ENCODE measurements at regions not wholly inside any gene's neighbourhood (a gene's known extent, or its start where the extent isn't known, plus 50 kb on each side); places are given as distances from the start of the nearest gene placed in this dataset.

GRCh38 chr17:65436871-65437270, 124.6 kb downstream of the AXIN2 start:
- Histone ChIP-seq H3K27ac (no peak overlapping the region), H3K4me3 (no peak overlapping the region), H3K36me3 (no peaks in the 10 kb centered on the region), H3K4me1 (replicated peaks) (no peaks in the 10 kb centered on the region), H3K27me3 (replicated peaks) (no peaks in the 10 kb centered on the region), H3K9me3 (replicated peaks) (0 out of 2 replicates have a peak, but pooled peaks cover 5% of the 10 kb centered on the region)
- no peak for DNase-seq (ENCODE audit: low read depth in 1 of 2, low spot score in 2 of 2)

- DNase-seq (ENCODE audit: low read depth in 1 of 2, low spot score in 2 of 2) = no peak
- H3K27me3 ChIP-seq (replicated peaks) = no peaks in the 10 kb centered on the region
- 0 out of 2 replicates have a peak, but pooled peaks cover 5% of the 10 kb centered on the region for H3K9me3 ChIP-seq (replicated peaks)
- no peak overlapping the region for H3K4me3 ChIP-seq
- H3K27ac ChIP-seq = no peak overlapping the region
- H3K36me3 ChIP-seq = no peaks in the 10 kb centered on the region
- no peaks in the 10 kb centered on the region for H3K4me1 ChIP-seq (replicated peaks)
Measured at GRCh38 chr17:65434878-65435277, 126.6 kb downstream of the AXIN2 start.

DNA sequence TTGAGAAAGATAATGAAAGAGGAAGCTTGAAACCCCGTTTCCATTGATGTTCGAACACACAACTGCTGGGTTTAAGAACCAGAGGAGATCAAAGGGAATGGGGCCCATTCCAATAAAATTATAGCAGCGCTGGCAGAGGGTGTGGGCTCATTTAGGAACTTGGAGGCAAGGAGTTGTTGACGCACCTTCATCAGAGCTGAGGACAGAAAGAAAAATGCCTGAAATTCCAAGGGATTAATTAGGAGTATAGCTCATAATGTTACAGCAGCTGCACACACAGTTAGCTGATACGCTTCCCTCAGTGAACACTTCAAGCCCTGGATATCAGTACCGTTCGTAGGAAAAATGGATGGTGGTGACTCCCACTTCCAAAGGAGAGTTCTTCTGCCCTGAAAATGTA, 127.2 kb downstream of the AXIN2 start:
- no peak overlapping the region for H3K4me3 ChIP-seq
- H3K36me3 ChIP-seq = no peaks in the 10 kb centered on the region
- 0 out of 2 replicates have a peak, but pooled peaks cover 5% of the 10 kb centered on the region for H3K9me3 ChIP-seq (replicated peaks)
- no peaks in the 10 kb centered on the region for H3K4me1 ChIP-seq (replicated peaks)
- no peak overlapping the region for H3K27ac ChIP-seq
- DNase-seq (ENCODE audit: low read depth in 1 of 2, low spot score in 2 of 2) = no peak
- no peaks in the 10 kb centered on the region for H3K27me3 ChIP-seq (replicated peaks)

DNA sequence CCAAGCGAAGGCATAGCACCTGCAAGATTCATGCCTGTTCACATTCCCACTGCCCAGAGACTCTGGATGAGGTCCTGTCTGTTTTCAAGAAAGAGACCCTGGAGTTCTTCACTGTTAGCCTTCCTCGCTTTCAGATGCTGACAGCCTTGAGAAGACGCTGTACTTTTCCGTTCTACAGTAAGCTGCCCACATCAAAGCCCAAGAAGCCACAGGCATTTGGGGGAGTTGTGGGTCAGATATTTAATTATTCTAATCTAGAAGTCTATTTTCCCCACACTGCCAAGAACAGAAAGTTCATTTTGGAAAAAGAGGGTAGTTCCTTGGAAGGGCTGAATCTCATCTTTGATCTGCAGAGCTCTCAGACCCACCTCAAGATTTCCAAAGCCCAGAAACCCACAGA, 127.9 kb downstream of the AXIN2 start:
- Histone ChIP-seq H3K4me3 (no peak overlapping the region), H3K4me1 (replicated peaks) (no peaks in the 10 kb centered on the region), H3K36me3 (no peaks in the 10 kb centered on the region), H3K27me3 (replicated peaks) (no peaks in the 10 kb centered on the region), H3K9me3 (replicated peaks) (0 out of 2 replicates have a peak, but pooled peaks cover 5% of the 10 kb centered on the region), H3K27ac (no peak overlapping the region)
- DNase-seq (ENCODE audit: low read depth in 1 of 2, low spot score in 2 of 2) = no peak

- no peaks in the 10 kb centered on the region for H3K36me3 ChIP-seq
- no peak overlapping the region for H3K4me3 ChIP-seq
- no peaks in the 10 kb centered on the region for H3K4me1 ChIP-seq (replicated peaks)
- H3K27ac ChIP-seq = no peak overlapping the region
- H3K27me3 ChIP-seq (replicated peaks) = no peaks in the 10 kb centered on the region
- DNase-seq (ENCODE audit: low read depth in 1 of 2, low spot score in 2 of 2) = no peak
- 0 out of 2 replicates have a peak, but pooled peaks cover 5% of the 10 kb centered on the region for H3K9me3 ChIP-seq (replicated peaks)
Measured at GRCh38 chr17:65433157-65433556, 128.3 kb downstream of the AXIN2 start.

- H3K27me3 ChIP-seq (replicated peaks) = no peaks in the 10 kb centered on the region
- no peak overlapping the region for H3K4me3 ChIP-seq
- H3K9me3 ChIP-seq (replicated peaks) = 0 out of 2 replicates have a peak, but pooled peaks cover 5% of the 10 kb centered on the region
- H3K27ac ChIP-seq = no peak overlapping the region
- DNase-seq (ENCODE audit: low read depth in 1 of 2, low spot score in 2 of 2) = no peak
- no peaks in the 10 kb centered on the region for H3K4me1 ChIP-seq (replicated peaks)
- no peaks in the 10 kb centered on the region for H3K36me3 ChIP-seq
Measured at GRCh38 chr17:65431116-65431515, 130.3 kb downstream of the AXIN2 start.

GRCh38 chr17:65430209-65430833, 131.1 kb downstream of the AXIN2 start:
- Histone ChIP-seq H3K4me3 (no peak overlapping the region), H3K4me1 (replicated peaks) (no peaks in the 10 kb centered on the region)
- no peak for DNase-seq (ENCODE audit: low read depth in 1 of 2, low spot score in 2 of 2)

GRCh38 chr17:65423346-65424140, 137.9 kb downstream of the AXIN2 start:
- DNase-seq (ENCODE audit: low read depth in 1 of 2, low spot score in 2 of 2) = no peak
- Histone ChIP-seq H3K27me3 (replicated peaks) (no peaks in the 10 kb centered on the region), H3K4me1 (replicated peaks) (no peaks in the 10 kb centered on the region), H3K4me3 (no peak overlapping the region), H3K36me3 (no peaks in the 10 kb centered on the region), H3K27ac (no peak overlapping the region), H3K9me3 (replicated peaks) (no peaks in the 10 kb centered on the region)

More at GRCh38 chr17:65430209-65430833, 131.1 kb downstream of the AXIN2 start:
- H3K27ac ChIP-seq = no peak overlapping the region
- no peaks in the 10 kb centered on the region for H3K27me3 ChIP-seq (replicated peaks)
- 0 out of 2 replicates have a peak, but pooled peaks cover 5% of the 10 kb centered on the region for H3K9me3 ChIP-seq (replicated peaks)
- no peaks in the 10 kb centered on the region for H3K36me3 ChIP-seq

- no peak overlapping the region for H3K27ac ChIP-seq
- no peaks in the 10 kb centered on the region for H3K9me3 ChIP-seq (replicated peaks)
- H3K36me3 ChIP-seq = no peaks in the 10 kb centered on the region
- H3K4me1 ChIP-seq (replicated peaks) = no peaks in the 10 kb centered on the region
- H3K27me3 ChIP-seq (replicated peaks) = no peaks in the 10 kb centered on the region
- H3K4me3 ChIP-seq = no peak overlapping the region
- DNase-seq (ENCODE audit: low read depth in 1 of 2, low spot score in 2 of 2) = no peak
Measured at GRCh38 chr17:65418622-65419021, 142.8 kb downstream of the AXIN2 start.

DNA sequence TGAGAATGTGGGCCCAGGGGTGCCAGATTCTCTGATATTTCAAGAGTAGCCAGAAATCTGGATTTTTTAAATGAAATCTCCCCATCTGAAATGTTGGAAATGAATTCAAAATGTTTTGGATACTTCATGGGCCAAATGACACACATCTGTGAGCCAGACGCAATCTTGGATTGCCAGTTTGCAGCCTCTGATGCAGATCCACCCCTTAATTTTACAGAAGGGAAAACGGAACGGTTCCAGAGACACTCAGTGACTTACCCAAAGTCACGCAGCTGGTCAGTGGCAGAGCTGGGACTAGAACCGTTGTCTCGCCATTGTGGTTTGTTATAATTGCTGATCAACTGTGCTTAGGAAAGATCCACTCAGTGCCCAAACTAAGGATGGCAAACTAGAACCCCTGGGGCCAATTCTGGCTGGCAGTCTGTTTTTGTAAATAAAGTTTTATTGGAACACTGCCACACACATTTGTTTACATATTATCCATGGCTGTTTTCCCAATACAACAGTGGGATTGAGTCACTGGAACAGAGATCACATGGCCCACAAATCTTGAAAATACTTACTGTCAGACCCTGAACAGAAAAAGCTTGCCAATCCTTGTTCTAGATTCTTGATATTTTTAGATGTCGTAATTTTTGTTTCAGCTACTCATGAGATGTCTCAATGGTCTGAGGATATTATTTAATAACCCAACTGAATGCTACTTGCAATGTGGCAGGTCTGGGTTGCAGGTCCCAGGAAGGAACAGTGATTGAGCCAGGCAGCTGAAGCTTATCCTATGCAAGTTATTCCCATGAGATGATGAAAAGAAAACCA, 143.8 kb downstream of the AXIN2 start:
- H3K36me3 ChIP-seq = no peaks in the 10 kb centered on the region
- H3K9me3 ChIP-seq (replicated peaks) = no peaks in the 10 kb centered on the region
- H3K4me3 ChIP-seq = no peak overlapping the region
- no peaks in the 10 kb centered on the region for H3K4me1 ChIP-seq (replicated peaks)
- DNase-seq (ENCODE audit: low read depth in 1 of 2, low spot score in 2 of 2) = no peak
- no peaks in the 10 kb centered on the region for H3K27me3 ChIP-seq (replicated peaks)
- H3K27ac ChIP-seq = no peak overlapping the region

DNA sequence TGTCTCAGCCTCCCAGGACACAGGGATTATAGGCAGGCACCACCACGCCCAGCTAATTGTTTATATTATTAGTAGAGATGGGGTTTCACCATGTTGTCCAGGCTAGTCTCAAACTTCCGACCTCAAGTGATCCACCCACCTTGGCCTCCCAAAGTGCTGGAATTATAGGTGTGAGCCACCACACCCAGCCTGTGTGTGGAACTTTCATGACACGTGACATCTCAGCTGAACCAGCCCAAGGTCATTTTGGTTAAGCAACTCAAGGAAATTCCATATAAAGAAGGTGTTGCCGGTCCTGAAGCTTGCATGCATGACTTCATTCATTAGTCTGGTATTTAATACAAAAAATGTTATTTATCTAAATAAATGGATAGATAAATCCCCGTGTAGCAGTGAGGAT, 145.5 kb downstream of the AXIN2 start:
- DNase-seq (ENCODE audit: low read depth in 1 of 2, low spot score in 2 of 2) = no peak
- Histone ChIP-seq H3K27me3 (replicated peaks) (no peaks in the 10 kb centered on the region), H3K4me3 (no peak overlapping the region), H3K4me1 (replicated peaks) (no peaks in the 10 kb centered on the region), H3K27ac (no peak overlapping the region), H3K36me3 (no peaks in the 10 kb centered on the region), H3K9me3 (replicated peaks) (0 out of 2 replicates have a peak, but pooled peaks cover 3% of the 10 kb centered on the region)

DNA sequence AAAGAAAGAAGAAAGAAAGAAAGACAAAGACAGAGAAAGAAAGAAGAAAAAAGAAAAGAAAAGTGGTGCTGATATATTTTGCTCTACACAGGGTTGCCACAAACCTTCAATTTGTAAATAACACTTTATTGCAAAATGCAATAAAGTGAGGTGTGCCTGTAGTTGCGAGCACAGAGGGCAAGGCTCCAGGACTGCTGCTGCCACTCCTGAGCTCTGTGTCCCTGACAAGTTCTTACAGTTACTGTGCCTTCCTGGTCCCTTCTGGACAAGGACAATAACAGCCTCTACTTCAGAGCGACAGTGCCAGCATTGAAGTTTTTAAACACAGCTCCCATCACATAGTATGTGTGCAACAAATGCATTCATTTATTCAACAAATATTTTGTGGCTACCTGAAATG, 148.1 kb downstream of the AXIN2 start:
- Histone ChIP-seq H3K4me1 (replicated peaks) (peaks cover 16% of the 10 kb centered on the region), H3K36me3 (no peaks in the 10 kb centered on the region), H3K27ac (no peak overlapping the region), H3K9me3 (replicated peaks) (0 out of 2 replicates have a peak, but pooled peaks cover 3% of the 10 kb centered on the region), H3K4me3 (no peak overlapping the region), H3K27me3 (replicated peaks) (no peaks in the 10 kb centered on the region)
- DNase-seq (ENCODE audit: low read depth in 1 of 2, low spot score in 2 of 2) = no peak

GRCh38 chr17:65409381-65409780, 152.1 kb downstream of the AXIN2 start:
- peak in 1 of 2 experiments; percentile 50 for DNase-seq (ENCODE audit: low read depth in 1 of 2, low spot score in 2 of 2)
- Histone ChIP-seq H3K36me3 (no peaks in the 10 kb centered on the region), H3K27me3 (replicated peaks) (no peaks in the 10 kb centered on the region), H3K27ac (no peak overlapping the region), H3K9me3 (replicated peaks) (0 out of 2 replicates have a peak, but pooled peaks cover 3% of the 10 kb centered on the region), H3K4me1 (replicated peaks) (peaks cover 17% of the 10 kb centered on the region), H3K4me3 (no peak overlapping the region)
